Breast epithelium (tissue), 4 donors: ENCODE measurements at regions not wholly inside any gene's neighbourhood (a gene's known extent, or its start where the extent isn't known, plus 50 kb on each side); places are given as distances from the start of the nearest gene placed in this dataset.

Experiments used
- DNase-seq, 2 donors: peaks; one replicate each; pipeline ENCODE4 v3.0.0-alpha.2; 2019; ENCODE audit warnings: low spot score in 2 of 2
- H3K27ac ChIP-seq, 2 donors: fragments of 200-600 bp; sonication (generic) in 1 of 2; one replicate each; pipeline ENCODE4 v1.5.1; 2016 to 2019; ENCODE audit warnings: mild to moderate bottlenecking in 1 of 2
- H3K27me3 ChIP-seq, 2 donors: fragments of 200-600 bp; sonication (generic) in 1 of 2; one replicate each; pipeline versions ENCODE4 v1.5.1 to v1.6.0; 2017 to 2019; ENCODE audit warnings: control low read depth in 1 of 2, mild to moderate bottlenecking in 1 of 2
- H3K36me3 ChIP-seq: fragments of 200-600 bp; one replicate; pipeline ENCODE4 v1.5.1; 2019
- H3K4me1 ChIP-seq, 2 donors: fragments of 200-600 bp; sonication (generic); one replicate each; pipeline ENCODE4 v1.5.1; 2016 to 2019; ENCODE audit warnings: control low read depth in 1 of 2
- H3K4me3 ChIP-seq, 3 donors: fragments of 200-600 bp; sonication (generic); 1 replicate in 2 of 3; 2 replicates in 1 of 3; pipeline ENCODE4 v1.5.1; 2016 to 2019; ENCODE audit warnings: mild to moderate bottlenecking in 3 of 3, moderate library complexity in 2 of 3
- H3K9me3 ChIP-seq, 2 donors: fragments of 200-600 bp; sonication (generic) in 1 of 2; one replicate each; pipeline ENCODE4 v1.5.1; 2016 to 2019; ENCODE audit warnings: control low read depth in 1 of 2
- POLR2A ChIP-seq: fragments of 450-650 bp; IDR thresholded peaks from one replicate; pipeline ENCODE4 v1.6.1; 2016; ENCODE audit warnings: antibody characterized with exemption, mild to moderate bottlenecking, moderate library complexity
- POLR2AphosphoS5 ChIP-seq, 3 donors: sonication (generic); formaldehyde crosslinking; IDR thresholded peaks; one replicate each; pipeline ENCODE4 v1.6.1; 2017; ENCODE audit warnings: antibody characterized with exemption in 3 of 3
- intact Hi-C: fragments of 100-400 bp; cut with DNase I; formaldehyde crosslinking; loops from one replicate; pipeline ENCODE4 v1.15.1; 2023; ENCODE audit warnings: low total_unique reads
- TF ChIP-seq, protein P1 (sequence below), 3 donors: fragments of 450-650 bp; IDR thresholded peaks; one replicate each; pipeline ENCODE4 v1.5.1; 2016 to 2017; ENCODE audit warnings: antibody characterized with exemption in 3 of 3, mild to moderate bottlenecking in 3 of 3, moderate library complexity in 3 of 3

DNA sequence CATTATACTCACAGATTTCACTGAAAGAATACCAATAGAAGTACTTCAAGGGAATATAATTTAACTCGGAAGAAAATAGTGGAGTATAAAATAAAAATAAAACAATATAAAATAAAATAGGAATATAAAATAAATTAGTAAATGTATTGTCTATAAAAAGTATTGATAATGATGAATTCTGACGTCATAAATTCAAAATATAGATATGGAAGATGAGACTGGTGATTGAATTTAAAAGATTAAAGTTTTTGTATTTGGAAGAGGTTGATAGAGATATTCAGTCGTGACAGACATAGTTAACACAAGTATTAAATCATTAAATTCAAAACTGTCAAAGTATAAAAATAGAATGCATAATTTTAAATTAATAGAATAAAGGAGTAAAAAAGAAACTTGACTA, 964.9 kb upstream of the C9orf72 start:
- intact Hi-C loops, result no loop called here
- H3K4me3 ChIP-seq, result no peak overlapping the region
- H3K9me3 ChIP-seq, result no peaks in the 10 kb centered on the region
- no peak overlapping the region for H3K27ac ChIP-seq
- H3K27me3 ChIP-seq, result no peaks in the 10 kb centered on the region
- no peak for DNase-seq
- no peaks in the 10 kb centered on the region for H3K36me3 ChIP-seq
- TF ChIP-seq POLR2A (no peak), POLR2AphosphoS5 (IDR thresholded peaks at IDR 0.05) (no peak)
- TF ChIP-seq, protein P1, sequence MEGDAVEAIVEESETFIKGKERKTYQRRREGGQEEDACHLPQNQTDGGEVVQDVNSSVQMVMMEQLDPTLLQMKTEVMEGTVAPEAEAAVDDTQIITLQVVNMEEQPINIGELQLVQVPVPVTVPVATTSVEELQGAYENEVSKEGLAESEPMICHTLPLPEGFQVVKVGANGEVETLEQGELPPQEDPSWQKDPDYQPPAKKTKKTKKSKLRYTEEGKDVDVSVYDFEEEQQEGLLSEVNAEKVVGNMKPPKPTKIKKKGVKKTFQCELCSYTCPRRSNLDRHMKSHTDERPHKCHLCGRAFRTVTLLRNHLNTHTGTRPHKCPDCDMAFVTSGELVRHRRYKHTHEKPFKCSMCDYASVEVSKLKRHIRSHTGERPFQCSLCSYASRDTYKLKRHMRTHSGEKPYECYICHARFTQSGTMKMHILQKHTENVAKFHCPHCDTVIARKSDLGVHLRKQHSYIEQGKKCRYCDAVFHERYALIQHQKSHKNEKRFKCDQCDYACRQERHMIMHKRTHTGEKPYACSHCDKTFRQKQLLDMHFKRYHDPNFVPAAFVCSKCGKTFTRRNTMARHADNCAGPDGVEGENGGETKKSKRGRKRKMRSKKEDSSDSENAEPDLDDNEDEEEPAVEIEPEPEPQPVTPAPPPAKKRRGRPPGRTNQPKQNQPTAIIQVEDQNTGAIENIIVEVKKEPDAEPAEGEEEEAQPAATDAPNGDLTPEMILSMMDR (IDR thresholded peaks at IDR 0.05), result no peak
- H3K4me1 ChIP-seq, result no peaks in the 10 kb centered on the region

GRCh38 chr9:28539434-28540070, 966.3 kb upstream of the C9orf72 start:
- Histone ChIP-seq H3K36me3 (no peaks in the 10 kb centered on the region), H3K4me3 (no peak overlapping the region), H3K27ac (no peak overlapping the region), H3K27me3 (no peaks in the 10 kb centered on the region), H3K9me3 (no peaks in the 10 kb centered on the region), H3K4me1 (no peaks in the 10 kb centered on the region)
- intact Hi-C loops, result no loop called here
- no peak for DNase-seq
- TF ChIP-seq, protein P1 (IDR thresholded peaks at IDR 0.05), result no peak
- TF ChIP-seq POLR2A (no peak), POLR2AphosphoS5 (IDR thresholded peaks at IDR 0.05) (no peak)

GRCh38 chr9:28542928-28543327, 969.6 kb upstream of the C9orf72 start:
- no peaks in the 10 kb centered on the region for H3K27me3 ChIP-seq
- no peaks in the 10 kb centered on the region for H3K4me1 ChIP-seq
- H3K36me3 ChIP-seq, result no peaks in the 10 kb centered on the region
- no peak overlapping the region for H3K4me3 ChIP-seq
- no peak for TF ChIP-seq POLR2A
- TF ChIP-seq POLR2AphosphoS5 (IDR thresholded peaks at IDR 0.05), result no peak
- TF ChIP-seq, protein P1 (IDR thresholded peaks at IDR 0.05), result no peak
- DNase-seq, result no peak
- intact Hi-C loops, result no loop called here
- no peaks in the 10 kb centered on the region for H3K9me3 ChIP-seq
- H3K27ac ChIP-seq, result no peak overlapping the region

DNA sequence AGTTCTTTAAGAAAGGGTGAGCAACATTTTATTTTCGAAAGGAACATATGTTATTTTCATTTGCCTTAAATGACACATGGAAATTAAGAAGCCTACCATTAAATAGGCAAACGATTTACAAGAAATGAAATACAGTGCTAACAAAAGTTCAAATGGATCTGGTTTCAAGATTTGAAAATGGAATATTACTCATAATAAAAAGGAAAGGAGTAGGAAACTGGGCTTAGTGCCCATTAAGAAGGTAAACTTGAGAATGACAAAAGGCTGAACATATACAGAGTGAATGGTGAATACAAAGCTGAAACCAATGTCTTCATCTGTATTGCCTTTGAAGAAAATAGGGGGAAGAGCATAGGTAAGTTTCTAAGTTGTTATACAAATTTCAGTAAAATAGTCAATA, 974.2 kb upstream of the C9orf72 start:
- Histone ChIP-seq H3K9me3 (peaks cover 0 to 11% of the 10 kb centered on the region in 2 donors), H3K4me3 (no peak overlapping the region), H3K4me1 (no peaks in the 10 kb centered on the region), H3K27ac (no peak overlapping the region), H3K27me3 (no peaks in the 10 kb centered on the region), H3K36me3 (no peaks in the 10 kb centered on the region)
- intact Hi-C loops, result no loop called here
- DNase-seq, result no peak
- TF ChIP-seq, protein P1 (IDR thresholded peaks at IDR 0.05), result no peak
- no peak for TF ChIP-seq POLR2AphosphoS5 (IDR thresholded peaks at IDR 0.05)
- TF ChIP-seq POLR2A, result no peak

- Histone ChIP-seq H3K27ac (no peak overlapping the region), H3K36me3 (no peaks in the 10 kb centered on the region), H3K4me1 (no peaks in the 10 kb centered on the region), H3K27me3 (no peaks in the 10 kb centered on the region), H3K4me3 (no peak overlapping the region), H3K9me3 (no peaks in the 10 kb centered on the region)
- intact Hi-C loops, result no loop called here
- no peak for DNase-seq
- TF ChIP-seq POLR2A, result no peak
- TF ChIP-seq, protein P1 (IDR thresholded peaks at IDR 0.05), result no peak
- TF ChIP-seq POLR2AphosphoS5 (IDR thresholded peaks at IDR 0.05), result no peak
Observed at GRCh38 chr9:28563291-28563934, 990.1 kb upstream of the C9orf72 start.
